ENCODE measurements at regions not wholly inside any gene's neighbourhood (a gene's known extent, or its start where the extent isn't known, plus 50 kb on each side); places are given as distances from the start of the nearest gene placed in this dataset.
"Not testable (repeated sequence)": the region's sequence is repeated elsewhere in the genome, so short reads cannot be mapped to it uniquely, and the experiment has no call there.

DNA sequence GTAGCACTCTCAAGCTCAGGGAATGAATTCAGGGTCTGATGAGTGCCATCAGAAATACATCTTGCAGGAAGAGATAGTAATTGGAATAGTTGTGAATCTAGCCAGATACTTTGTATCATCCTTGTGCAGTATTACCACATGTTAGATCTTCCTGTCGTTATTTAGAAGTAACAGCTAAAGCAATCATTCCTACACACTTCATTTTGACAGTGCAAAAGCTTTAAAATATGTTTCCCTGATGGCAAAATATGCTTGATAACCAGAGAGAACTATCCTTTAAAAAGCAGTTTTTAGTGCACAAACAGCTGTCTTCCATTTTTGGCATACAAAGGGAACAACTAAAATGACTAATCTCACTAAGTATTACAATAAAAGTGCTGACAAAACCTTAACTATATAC, 149.5 kb upstream of the SLC38A2 start:
- DNase-seq (ENCODE audit: low read depth in 2 of 2, low spot score in 1 of 2) = no peak

DNA sequence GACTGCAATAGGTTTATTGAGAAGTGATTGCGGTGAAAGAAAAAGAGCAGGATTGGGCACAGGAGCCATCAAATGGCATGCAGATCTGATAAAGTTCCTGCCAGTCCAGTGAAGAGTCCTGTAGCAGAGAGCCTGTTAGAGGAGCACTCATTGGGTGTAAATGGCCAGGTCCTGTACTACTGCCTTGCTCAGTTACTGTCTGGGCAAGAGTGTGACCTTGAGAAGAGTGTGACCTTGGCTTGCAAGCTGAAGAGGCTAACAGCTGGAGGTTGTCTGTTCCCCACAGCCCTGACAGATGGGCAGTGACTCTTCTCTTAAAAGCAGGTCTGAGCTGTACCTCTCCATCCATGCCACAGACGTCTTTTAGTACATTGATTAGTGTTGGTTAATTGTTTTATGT, 148.6 kb upstream of the SLC38A2 start:
- no peak for DNase-seq (ENCODE audit: low read depth in 2 of 2, low spot score in 1 of 2)

DNA sequence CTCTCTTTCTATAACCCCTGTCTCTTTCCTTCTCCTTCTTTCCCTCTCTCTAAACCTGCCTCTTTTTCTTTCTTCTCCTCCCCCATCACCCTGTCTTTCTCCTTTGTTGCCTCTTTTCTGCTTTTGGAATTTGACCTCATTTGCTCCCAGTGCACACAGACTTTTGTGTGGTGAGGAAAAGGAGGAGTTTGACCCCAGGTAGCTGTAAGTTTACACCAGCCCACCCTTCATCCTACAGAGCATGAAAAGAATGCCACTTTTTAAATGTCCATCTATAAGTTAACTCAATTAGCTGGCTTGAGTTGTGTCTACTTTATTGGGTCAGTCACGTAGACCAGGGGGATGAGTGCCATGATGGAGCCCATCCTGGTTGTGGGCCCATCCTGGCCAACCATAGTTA, 146.8 kb upstream of the SLC38A2 start:
- no peak for DNase-seq (ENCODE audit: low read depth in 2 of 2, low spot score in 1 of 2)

DNA sequence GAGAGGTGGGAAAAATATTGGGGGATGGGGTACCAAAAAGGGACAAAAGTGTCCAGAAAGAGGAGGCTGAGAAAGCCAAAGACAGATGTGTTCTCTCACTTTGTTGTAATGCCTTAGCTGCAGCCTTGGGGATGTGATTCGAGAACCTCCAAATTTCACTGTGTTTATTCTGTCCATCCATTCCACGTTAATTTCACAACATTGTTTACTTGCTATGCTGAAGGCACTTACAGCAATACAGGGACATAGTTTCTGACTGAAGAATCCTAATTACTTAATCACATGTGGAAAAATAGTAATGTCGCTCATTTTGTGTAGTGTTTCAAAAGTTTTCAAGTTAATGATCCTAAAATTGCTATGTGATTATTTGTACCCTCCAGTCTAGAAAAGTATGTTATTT, 146.2 kb upstream of the SLC38A2 start:
- DNase-seq (ENCODE audit: low read depth in 2 of 2, low spot score in 1 of 2) = no peak

DNA sequence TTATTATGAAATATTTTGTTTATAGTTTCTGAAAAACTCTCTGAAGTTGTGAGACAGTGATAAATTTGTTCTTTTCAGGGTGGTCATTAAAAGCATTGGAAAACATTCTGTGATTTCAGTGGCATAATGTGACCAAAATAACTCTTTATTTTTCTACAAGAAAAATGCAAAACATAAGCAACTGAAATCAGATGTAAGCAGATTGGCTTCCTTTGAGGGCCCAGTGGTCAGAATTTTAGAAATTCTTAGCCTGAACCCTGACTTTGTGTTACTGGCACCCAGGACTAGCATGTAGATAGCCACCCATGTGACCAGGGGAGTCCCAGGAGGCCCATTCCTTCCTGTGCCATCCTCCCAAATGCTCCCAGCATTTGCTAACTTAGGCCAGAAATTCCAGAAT, 145.6 kb upstream of the SLC38A2 start:
- no peak for DNase-seq (ENCODE audit: low read depth in 2 of 2, low spot score in 1 of 2)

DNA sequence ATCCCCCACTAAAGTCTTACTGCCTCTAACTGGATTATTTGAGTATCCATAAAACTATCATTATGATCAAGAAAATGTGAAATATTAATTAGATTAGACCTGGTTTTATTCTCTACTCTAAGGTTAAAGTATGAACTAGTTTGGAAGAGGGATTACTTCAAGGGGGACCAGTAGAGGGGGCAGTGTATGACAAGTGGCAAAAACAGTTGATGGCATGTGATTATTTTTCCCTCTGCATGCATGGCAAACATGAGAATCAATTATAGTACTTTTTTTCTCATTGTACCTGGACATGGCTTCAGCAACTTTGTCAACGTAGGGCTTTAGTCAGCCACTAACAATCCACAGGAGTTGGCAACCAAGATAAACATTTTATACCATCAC, 145.0 kb upstream of the SLC38A2 start:
- no peak for DNase-seq (ENCODE audit: low read depth in 2 of 2, low spot score in 1 of 2)

DNA sequence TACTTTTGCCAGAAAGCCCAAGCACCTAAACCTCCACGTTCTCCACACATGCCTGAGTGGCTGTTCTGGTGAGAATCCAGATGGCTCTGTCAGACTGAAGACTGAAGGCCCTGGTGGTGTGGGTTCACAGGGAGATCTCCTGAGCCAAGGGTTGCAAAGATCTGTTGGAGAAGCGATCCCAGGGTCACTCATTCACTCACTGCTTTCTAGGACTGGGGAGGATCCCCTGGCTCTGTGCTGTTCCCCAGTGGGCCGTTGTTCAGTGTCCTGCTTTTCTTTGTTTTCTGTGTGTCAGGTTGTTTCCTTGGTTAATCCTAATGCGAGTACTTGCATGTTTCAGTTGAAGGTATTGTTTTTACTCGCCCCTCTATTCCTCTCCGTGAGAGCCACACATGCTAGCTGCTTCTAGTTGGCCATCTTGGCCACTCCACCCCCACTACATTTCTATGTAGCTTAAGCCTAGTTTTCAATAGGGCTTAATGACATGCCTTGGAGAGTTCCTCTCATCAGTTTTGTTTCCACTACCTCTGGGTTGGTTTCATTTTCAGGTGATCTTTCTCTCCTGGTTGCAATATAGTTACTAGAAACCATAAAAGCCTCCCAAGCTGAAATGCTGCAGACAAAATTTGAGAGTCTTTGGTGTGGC, 144.5 kb upstream of the SLC38A2 start:
- no peak for DNase-seq (ENCODE audit: low read depth in 2 of 2, low spot score in 1 of 2)

DNA sequence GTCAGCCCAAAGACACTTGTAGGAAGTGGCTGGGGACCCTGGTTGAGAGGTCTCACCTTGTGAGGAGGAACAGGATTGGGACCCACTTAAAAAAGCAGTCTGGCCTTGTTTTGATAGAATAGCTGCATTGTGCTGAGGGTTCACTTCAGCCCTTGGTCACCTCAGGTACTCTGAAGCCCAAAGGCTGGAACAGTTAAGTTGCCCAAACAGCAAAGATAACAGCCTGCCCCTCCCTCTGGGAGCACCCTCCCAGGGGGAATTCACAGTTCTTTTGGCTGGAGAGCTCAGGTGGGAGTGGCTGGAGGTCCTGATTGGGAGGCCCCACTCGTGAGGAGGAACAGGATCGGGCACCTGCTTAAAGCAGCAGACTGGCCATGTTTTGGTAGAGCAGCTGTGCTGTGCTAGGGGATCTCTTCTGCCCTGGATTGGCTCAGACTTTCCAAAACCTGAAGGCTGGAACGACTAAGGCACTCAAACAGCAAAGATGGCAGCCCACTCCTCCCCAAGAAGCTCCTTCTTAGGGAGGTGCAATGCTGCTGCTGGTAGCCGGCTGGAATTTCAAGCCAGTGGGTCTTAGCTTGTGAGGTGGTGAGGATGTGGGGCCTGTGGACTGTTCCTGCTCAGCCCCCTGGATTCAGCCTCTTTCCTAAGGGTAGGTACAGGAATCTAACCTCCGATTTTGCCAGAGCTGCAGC, 143.8 kb upstream of the SLC38A2 start:
- no peak for DNase-seq (ENCODE audit: low read depth in 2 of 2, low spot score in 1 of 2)

DNA sequence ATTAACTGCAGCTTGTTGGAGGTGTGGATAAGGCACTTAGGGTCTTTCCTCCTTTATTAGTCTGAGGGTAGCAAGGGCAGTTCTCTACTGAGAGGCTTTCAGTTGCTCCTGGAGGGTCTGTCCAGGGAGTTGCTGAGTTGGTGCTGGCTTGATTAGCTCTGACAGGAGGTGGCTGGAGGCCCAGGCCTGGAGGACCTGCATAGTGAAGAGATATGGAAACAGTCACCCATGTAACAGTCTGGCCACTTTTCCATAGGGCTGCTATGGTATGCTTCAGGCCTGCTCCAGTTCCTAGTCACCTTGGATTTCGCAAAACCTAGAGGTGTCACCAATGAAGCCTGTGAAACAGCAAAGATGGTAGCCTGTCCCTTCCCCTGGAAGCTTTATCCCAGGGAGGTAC, 143.3 kb upstream of the SLC38A2 start:
- DNase-seq (ENCODE audit: low read depth in 2 of 2, low spot score in 1 of 2) = no peak

DNA sequence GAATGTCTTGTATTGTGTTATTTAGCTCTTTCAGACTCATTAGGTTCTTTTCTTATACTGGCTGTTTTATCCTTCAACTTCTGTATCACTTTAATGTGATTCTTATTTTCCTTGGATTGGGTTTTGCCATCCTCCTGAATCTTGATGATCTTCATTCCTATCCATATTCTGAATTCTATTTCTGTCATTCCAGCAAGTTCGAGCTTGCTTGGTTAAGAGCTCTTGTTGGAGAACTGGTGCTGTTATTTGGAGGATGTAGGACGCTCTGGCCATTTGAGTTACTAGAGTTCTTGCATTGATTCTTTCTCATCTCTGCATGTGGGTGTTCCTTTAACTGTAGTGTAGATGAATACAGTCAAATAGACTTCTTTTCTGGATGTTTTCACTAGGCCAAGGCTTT, 142.3 kb upstream of the SLC38A2 start:
- DNase-seq (ENCODE audit: low read depth in 2 of 2, low spot score in 1 of 2) = no peak

DNA sequence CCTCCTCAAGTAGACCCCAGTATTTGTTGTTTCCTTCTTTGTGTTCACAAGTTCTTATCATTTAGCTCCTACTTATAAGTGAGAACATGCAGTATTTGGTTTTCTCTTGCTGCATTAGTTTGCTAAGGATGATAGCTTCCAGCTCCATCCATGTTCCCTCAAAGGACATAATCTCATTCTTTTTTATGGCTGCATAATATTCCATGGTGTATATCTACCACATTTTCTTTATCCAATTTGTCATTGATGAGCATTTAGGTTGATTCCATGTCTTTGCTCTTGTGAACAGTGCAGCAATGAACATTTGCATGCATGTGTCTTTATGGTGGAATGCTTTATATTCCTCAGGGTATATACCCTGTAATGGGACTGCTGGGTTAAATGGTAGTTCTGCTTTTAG, 137.7 kb upstream of the SLC38A2 start:
- DNase-seq (ENCODE audit: low read depth in 2 of 2, low spot score in 1 of 2) = not testable (repeated sequence)

DNA sequence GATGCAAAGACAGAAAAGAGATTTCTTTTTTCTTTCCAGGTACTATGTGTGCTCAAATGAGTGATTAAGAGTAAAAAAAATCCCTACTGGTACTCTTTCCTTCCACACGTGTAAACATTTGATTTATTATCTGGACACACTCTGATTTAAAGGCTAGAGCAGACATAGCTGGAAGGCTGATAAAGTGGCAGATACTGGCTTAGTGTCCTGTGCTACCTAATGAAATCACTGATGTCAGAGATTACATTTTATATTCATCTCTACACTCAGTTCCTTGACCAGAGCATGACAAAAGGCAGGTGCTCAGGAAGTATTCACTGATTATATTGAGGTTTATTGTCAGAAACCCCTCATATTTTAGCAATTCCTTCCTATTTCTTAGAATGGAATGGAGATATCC, 136.6 kb upstream of the SLC38A2 start:
- DNase-seq (ENCODE audit: low read depth in 2 of 2, low spot score in 1 of 2) = no peak

DNA sequence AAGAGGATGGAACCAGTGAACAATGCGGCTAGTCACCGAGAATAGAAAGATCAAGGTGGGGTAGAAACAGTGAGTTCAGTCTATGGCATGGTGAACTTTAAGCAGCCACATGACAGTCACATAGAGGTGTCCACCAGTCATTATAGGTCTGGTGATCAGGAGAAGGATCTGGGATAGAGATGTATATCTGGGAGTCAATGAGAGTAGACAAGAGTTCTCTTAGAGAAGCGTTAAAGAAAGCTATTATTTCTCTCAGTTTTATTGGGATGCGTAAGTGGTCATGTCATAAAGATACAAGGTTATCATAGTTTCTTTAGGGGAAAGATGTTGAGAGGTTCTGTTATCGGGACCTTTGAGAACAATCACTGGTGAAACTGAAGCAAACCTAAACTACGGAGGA, 136.1 kb upstream of the SLC38A2 start:
- DNase-seq (ENCODE audit: low read depth in 2 of 2, low spot score in 1 of 2) = no peak

DNA sequence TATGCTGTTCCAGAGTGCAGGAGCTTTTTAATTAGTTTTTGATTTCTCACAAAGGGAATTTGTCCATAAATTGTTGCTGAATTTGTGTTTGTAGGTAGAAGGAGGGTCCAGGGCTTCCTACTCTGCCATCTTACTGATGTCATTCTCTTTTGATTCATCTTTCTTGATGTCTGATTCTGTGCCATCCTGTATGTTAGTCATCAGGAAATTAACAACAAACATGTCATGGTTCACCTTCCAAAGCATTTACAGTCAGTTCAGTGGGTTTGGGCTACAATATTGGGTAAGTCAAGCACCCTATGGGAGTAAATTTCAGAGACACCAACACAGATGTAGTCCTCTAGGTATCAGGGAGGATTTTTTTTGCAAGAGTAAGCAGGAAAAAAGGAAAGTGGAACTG, 135.2 kb upstream of the SLC38A2 start:
- DNase-seq (ENCODE audit: low read depth in 2 of 2, low spot score in 1 of 2) = no peak

DNA sequence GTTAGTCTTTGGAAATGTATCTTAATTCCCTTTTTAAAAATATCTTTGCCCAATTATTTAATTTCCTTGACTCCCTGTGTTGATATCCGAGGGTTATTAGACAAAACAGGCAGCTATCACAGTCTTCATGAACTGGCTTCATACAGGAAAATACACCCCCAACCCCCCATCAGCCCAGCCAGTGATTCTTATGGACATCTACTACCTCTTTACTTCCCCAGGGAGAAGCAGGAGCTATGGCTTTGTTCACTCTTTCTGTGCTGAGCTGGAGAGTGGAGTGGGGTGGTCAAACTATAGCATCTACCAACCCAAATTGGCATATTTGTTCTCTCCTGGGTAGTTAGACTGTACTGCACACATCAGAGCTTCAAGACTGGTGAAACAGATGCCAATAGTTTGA, 134.4 kb upstream of the SLC38A2 start:
- DNase-seq (ENCODE audit: low read depth in 2 of 2, low spot score in 1 of 2) = no peak

DNA sequence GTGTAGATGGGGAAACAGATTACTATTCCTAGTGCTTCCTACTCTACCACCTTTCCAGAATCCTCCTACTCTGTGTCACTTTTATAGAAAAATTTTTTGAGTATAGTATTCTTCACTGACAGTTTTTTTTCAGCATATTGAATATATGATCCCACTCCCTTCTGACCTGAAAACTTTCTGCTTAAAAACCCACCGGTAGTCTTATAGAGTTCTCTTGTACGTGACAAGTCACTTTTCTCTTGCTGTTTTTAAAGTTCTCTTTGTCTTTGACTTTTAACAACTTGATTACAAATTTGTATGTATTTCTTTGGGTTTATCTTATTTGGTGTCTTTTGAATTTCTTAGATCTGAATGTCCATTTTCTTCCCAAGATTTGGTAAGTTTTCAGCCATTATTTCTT, 133.6 kb upstream of the SLC38A2 start:
- no peak for DNase-seq (ENCODE audit: low read depth in 2 of 2, low spot score in 1 of 2)

DNA sequence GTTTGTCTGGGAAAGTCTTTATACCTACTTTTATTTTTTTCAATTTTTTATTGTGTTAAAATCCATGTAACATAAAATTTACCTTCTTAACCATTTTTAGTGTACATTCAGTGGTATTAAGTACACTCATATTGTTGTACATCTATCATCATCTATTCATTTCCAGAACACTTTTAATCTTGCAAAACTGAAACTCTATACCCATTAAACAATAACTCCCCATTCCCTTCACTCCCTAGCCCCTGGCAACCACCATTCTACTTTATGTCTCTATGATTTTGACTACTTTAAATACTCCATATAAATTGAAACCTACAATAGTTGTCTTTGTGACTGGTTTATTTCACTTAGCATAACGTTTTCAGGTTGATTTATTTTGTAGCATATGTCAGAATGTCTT, 131.9 kb upstream of the SLC38A2 start:
- DNase-seq (ENCODE audit: low read depth in 2 of 2, low spot score in 1 of 2) = no peak

DNA sequence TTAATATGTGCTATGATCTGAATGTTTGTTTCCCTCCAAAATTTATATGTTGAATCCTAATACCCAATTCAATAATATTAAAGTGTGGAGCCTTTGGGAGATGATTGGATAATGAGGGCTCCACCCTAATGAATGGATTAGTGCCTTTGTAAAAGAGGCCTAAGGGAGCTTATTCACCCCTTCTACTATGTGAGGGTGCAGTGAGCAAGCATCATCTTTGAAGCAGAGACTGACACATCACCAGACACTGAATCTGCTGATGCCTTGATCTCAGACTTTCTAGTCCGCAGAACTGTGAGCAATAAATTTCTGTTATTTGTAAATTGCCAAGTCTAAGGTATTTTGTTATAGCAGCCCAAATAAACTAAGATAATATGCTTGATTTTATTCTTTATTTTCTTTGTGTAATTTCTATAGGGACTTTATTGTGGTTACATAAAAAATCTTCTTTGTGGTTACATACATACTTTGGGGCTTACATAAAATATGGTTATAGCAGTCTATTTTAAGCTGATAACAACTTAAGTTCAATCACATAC, 131.1 kb upstream of the SLC38A2 start:
- DNase-seq (ENCODE audit: low read depth in 2 of 2, low spot score in 1 of 2) = no peak

DNA sequence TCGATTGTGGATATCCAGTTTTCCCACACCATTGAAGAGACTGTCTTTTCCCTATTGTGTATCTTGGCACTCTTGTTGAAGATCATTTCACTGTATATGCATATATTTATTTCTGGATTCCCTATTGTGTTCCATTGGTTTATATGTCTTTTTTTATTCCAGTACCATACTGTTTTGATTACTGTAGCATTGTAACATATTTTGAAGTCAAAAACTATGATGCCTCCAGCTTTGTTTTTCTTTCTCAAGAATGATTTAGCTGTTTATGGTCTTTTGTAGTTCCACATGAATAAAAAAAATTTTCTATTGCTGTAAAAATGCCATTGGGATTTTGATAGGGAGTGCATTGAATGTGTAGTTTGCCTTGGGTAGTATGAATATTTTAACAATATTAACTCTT, 128.1 kb upstream of the SLC38A2 start:
- DNase-seq (ENCODE audit: low read depth in 2 of 2, low spot score in 1 of 2) = no peak

DNA sequence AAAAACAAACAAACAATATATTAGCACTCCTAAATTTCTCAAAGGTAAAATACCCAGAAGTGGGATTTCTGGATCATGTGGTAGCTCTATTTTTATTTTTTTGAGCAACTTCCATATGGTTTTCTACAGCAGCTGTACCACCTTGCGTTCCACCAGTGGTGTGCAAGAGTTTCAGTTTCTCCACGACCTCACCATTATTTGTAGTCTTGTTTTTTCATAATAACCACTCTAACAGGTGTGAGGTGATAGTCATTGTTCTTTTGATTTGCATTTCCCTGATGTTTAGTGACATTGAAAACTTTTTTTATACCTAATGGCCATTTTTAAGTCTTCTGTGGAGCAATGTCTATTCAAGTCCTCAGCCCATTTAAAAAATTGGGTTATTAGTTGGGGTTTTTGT, 127.3 kb upstream of the SLC38A2 start:
- no peak for DNase-seq (ENCODE audit: low read depth in 2 of 2, low spot score in 1 of 2)

DNA sequence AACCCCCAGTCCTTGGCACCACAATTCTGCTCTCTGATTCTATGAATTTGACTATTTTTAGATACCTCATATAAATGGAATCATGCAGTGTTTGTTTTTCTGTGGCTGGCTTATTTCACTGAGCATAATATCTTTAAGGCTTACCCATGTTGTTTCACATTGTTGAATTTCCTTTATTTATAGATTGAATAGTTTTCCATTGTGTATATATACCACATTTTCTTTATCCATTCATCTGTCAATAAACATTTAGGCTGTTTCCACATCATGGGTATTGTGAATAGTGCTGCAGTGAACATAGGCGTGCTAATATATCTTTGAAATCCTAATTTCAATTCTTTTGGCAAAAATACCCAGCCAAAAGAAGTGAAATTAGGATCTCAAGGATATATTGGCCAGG, 126.7 kb upstream of the SLC38A2 start:
- no peak for DNase-seq (ENCODE audit: low read depth in 2 of 2, low spot score in 1 of 2)

DNA sequence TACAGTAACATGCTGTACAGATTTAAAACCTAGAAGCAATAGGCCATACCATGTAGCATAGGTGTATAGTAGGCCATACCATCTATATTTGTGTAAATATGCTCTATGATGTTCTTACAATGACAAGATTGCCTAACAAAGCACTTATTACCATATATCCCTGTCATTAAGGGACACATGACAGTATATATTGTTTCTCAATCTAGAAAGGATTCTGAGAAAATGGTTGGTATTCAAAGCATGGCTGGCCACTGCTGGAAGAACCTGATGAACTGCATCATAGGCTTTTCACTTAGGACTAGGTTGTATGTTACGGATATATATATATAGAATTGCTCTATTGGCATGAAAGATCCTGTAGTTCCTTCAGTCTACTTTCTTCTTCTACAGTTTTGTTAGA, 125.2 kb upstream of the SLC38A2 start:
- no peak for DNase-seq (ENCODE audit: low read depth in 2 of 2, low spot score in 1 of 2)

DNA sequence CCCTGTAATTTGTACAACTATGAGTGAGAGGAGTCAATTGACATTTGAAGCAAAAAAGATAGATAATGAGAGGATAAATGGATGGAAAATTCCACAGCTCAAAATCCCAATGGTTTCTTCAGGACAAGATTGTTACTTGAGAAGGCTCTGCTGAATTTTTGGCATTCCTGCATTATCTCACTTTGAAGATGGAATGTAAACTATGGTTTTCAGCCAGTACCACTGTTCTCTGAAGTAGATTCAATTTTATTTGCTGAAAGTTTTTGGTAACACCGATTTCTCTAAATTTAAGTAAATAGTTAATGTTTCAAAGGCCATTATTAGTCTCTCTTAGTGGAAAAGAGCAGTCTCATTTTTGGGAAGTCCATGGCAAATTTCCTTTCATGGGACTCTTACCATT, 121.9 kb upstream of the SLC38A2 start:
- no peak for DNase-seq (ENCODE audit: low read depth in 2 of 2, low spot score in 1 of 2)

Data from stimulated activated CD8-positive, alpha-beta memory T cell treated with anti-CD3 and anti-CD28 coated beads, Interleukin-4, amount 100 ng/mL, for 4 hours (primary cell).